Nephron progenitor cell (in vitro differentiated cells): ENCODE measurements at regions not wholly inside any gene's neighbourhood (a gene's known extent, or its start where the extent isn't known, plus 50 kb on each side); places are given as distances from the start of the nearest gene placed in this dataset.

ENCODE experiments used
- DNase-seq: peaks from one replicate; pipeline ENCODE4 v3.0.0; 2021
- H3K27ac Mint-ChIP-seq: 2 replicates; pipeline ENCODE4 v1.8.0; 2021; ENCODE audit warnings: mild to moderate bottlenecking, moderate library complexity, mixed read lengths
- H3K27me3 Mint-ChIP-seq: 2 replicates; pipeline ENCODE4 v1.8.0; 2021; ENCODE audit warnings: mild to moderate bottlenecking, low read depth, mixed read lengths; ENCODE audit not compliant: poor library complexity
- H3K36me3 Mint-ChIP-seq: 2 replicates; pipeline ENCODE4 v1.8.0; 2021; ENCODE audit warnings: low read depth, mixed read lengths
- H3K4me1 Mint-ChIP-seq: 2 replicates; pipeline ENCODE4 v1.8.0; 2021; ENCODE audit warnings: mixed read lengths
- H3K4me3 Mint-ChIP-seq: 2 replicates; pipeline ENCODE4 v1.8.0; 2021; ENCODE audit warnings: mild to moderate bottlenecking, moderate library complexity, mixed read lengths
- H3K9me3 Mint-ChIP-seq: 2 replicates; pipeline ENCODE4 v1.8.0; 2021; ENCODE audit warnings: mild to moderate bottlenecking, moderate library complexity, mixed read lengths
- CTCF ChIP-seq: fragments of 200-600 bp; sonication (generic); IDR thresholded peaks from 2 replicates; pipeline ENCODE4 v1.5.0; 2021; ENCODE audit warnings: antibody characterized with exemption

DNA sequence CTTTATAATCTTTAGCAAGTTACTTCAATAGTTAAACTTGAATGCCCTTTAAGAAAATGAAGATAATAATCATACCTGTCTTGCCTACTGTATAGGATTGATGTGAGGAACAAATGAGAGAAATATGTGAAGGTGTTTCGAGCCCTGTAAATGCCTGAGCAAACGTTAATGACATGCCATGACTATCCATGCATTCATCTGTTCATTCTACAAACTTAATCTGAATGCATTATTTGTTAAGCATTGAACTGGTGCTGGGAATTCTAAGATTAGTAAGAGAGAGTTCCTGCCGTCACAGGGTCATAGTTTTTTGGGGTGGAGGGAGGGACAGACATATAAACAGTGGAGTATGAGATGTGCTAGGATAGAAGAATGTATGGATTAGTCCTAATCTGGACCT is 111.5 kb upstream of the PRICKLE1 start:
- no peak overlapping the region for H3K4me3 Mint-ChIP-seq
- no peak overlapping the region for H3K27ac Mint-ChIP-seq
- H3K9me3 Mint-ChIP-seq = no peaks in the 10 kb centered on the region
- no peaks in the 10 kb centered on the region for H3K36me3 Mint-ChIP-seq
- H3K27me3 Mint-ChIP-seq = no peaks in the 10 kb centered on the region
- no peak for DNase-seq
- TF ChIP-seq CTCF = no peak
- H3K4me1 Mint-ChIP-seq = peaks cover 9% of the 10 kb centered on the region

GRCh38 chr12:42698213-42698612 is 108.7 kb upstream of the PRICKLE1 start:
- no peak for DNase-seq
- Mint-ChIP-seq H3K9me3 (peaks cover 3% of the 10 kb centered on the region), H3K27me3 (no peaks in the 10 kb centered on the region), H3K27ac (no peak overlapping the region), H3K4me1 (peaks cover 9% of the 10 kb centered on the region), H3K4me3 (no peak overlapping the region), H3K36me3 (no peaks in the 10 kb centered on the region)
- TF ChIP-seq CTCF = no peak

- Mint-ChIP-seq H3K9me3 (peaks cover 3% of the 10 kb centered on the region), H3K4me3 (no peak overlapping the region), H3K36me3 (no peaks in the 10 kb centered on the region), H3K27ac (no peak overlapping the region), H3K27me3 (no peaks in the 10 kb centered on the region), H3K4me1 (peaks cover 9% of the 10 kb centered on the region)
- TF ChIP-seq CTCF = no peak
- DNase-seq = no peak
Observed at GRCh38 chr12:42696406-42697149, 107.0 kb upstream of the PRICKLE1 start.

- peaks cover 5% of the 10 kb centered on the region for H3K36me3 Mint-ChIP-seq
- H3K4me1 Mint-ChIP-seq = peaks cover 9% of the 10 kb centered on the region
- no peak for TF ChIP-seq CTCF
- H3K27me3 Mint-ChIP-seq = no peaks in the 10 kb centered on the region
- no peak overlapping the region for H3K27ac Mint-ChIP-seq
- peaks cover 9% of the 10 kb centered on the region for H3K9me3 Mint-ChIP-seq
- no peak overlapping the region for H3K4me3 Mint-ChIP-seq
- no peak for DNase-seq
Observed at GRCh38 chr12:42695490-42695995, 106.0 kb upstream of the PRICKLE1 start.

GRCh38 chr12:42692749-42693148 is 103.2 kb upstream of the PRICKLE1 start:
- no peaks in the 10 kb centered on the region for H3K27me3 Mint-ChIP-seq
- peaks cover 14% of the 10 kb centered on the region for H3K4me1 Mint-ChIP-seq
- H3K9me3 Mint-ChIP-seq = peaks cover 22% of the 10 kb centered on the region
- no peak overlapping the region for H3K27ac Mint-ChIP-seq
- H3K4me3 Mint-ChIP-seq = no peak overlapping the region
- DNase-seq = no peak
- H3K36me3 Mint-ChIP-seq = peaks cover 6% of the 10 kb centered on the region
- no peak for TF ChIP-seq CTCF
